C4-2B (cell line): ENCODE measurements at regions not wholly inside any gene's neighbourhood (a gene's known extent, or its start where the extent isn't known, plus 50 kb on each side); places are given as distances from the start of the nearest gene placed in this dataset.

Experiments
- CTCF ChIP-seq: fragments of 450-650 bp; conservative IDR thresholded peaks from 2 replicates; pipeline ENCODE4 v1.5.1; 2017; ENCODE audit warnings: mild to moderate bottlenecking
- ZFX ChIP-seq: fragments of 450-650 bp; IDR thresholded peaks from 2 replicates; pipeline ENCODE4 v1.6.1; 2017

DNA sequence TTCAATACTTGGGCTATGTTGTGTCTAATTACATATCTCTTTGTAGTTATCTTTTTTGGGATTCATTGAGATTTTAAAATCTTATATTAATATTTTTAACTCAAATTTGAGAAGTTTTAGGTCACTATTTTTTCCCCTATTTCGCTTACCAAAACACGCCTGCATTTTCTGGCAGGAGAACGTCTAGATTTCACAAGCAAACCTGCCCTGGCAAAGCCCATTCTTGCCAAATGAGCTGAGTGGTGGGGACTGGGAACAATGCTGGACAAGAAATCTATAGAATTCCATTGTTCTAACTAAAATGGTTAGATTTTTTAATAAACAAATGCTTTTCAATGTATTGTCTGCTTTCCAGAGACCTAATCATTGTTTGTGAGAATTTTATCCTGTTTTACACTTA lies 1283.7 kb upstream of the RAG2 start:
- no peak for TF ChIP-seq ZFX
- no peak for TF ChIP-seq CTCF
